Inferior parietal cortex (tissue), 1 donor: ENCODE measurements at regions not wholly inside any gene's neighbourhood (a gene's known extent, or its start where the extent isn't known, plus 50 kb on each side); places are given as distances from the start of the nearest gene placed in this dataset.

ENCODE experiments used
- DNase-seq: peaks from one replicate; pipeline ENCODE4 v3.0.0-alpha.2; 2016; ENCODE audit errors: extremely low spot score

DNA sequence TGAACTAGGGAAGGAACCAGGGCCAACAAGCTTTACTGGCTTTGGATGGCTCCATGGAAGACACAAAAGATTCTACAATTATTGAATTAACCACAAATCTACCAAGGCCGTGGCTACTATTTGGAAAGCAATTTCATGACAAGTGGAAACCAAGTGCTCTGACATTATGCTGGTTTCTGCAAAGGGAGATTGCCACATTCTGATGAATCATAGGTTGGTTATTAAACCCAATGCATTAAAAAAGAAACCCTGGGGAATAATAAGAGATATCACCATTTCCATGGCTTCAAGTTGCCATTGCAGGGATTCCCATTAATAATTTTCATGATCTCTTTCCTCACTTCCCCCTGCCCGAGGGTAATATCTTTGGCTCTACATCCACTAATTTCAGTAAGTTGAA, 359.2 kb upstream of the NCAM2 start:
- no peak for DNase-seq

DNA sequence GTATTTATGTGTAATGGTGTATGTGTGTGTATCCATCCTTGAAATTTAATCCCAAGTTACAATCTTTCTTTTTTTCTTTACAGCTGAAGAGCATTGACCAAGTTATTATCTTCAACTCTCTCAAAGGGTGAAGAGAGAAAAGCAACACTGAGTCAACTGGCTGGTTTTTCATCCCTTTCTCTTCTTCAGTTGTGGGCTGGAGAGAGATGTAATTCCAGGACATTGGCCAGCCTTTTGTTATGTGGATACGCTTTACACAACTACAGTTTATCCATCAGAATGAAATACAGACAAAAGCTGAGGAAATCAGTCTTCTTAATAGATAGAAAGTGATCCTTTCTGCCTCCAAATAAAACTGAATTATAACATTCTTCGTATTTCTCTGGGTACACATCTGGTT, 357.0 kb upstream of the NCAM2 start:
- DNase-seq: no peak

- DNase-seq: no peak
Measured at GRCh38 chr21:20642681-20643080, 355.5 kb upstream of the NCAM2 start.

- no peak for DNase-seq
Measured at GRCh38 chr21:20644552-20644951, 353.7 kb upstream of the NCAM2 start.

GRCh38 chr21:20645344-20645743, 352.9 kb upstream of the NCAM2 start:
- no peak for DNase-seq

DNA sequence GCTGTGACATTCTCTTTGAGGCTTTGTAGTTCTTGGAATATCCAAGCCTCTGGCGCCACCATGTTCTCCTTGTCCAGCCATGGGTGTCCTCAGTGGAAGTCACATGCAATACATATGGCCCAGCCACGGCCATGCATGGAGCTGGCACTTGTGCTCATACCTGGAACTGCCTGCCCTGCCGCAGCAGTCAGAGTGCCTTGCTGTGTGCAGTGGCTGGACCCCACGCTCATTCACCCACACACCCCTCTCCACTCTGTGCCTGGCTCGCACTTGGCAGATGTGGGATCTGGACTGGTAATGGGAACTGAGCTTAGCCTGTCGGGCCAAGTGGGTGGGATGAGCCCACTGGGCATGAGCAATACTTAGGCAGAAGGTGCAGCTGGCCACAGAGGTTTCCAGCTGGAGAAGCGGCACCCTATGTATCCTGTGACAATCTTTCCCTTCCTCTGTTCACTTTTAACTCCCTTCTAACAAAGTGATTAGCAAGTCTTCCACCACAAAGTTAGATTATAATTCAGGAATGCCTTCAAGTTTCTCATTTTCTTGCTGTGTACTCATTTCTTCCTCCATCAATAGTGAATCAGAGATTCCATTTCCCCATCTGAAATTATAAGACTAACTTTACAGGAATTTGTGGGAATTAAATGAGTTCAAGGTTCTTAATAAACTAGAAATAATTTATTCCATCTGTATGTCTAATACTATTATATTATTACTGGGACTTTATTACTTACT, 351.6 kb upstream of the NCAM2 start:
- DNase-seq: no peak

GRCh38 chr21:20647607-20648006, 350.6 kb upstream of the NCAM2 start:
- DNase-seq: no peak

GRCh38 chr21:20649231-20649630, 349.0 kb upstream of the NCAM2 start:
- no peak for DNase-seq

- DNase-seq: peak; percentile 36
Measured at GRCh38 chr21:20652846-20653245, 345.4 kb upstream of the NCAM2 start.

DNA sequence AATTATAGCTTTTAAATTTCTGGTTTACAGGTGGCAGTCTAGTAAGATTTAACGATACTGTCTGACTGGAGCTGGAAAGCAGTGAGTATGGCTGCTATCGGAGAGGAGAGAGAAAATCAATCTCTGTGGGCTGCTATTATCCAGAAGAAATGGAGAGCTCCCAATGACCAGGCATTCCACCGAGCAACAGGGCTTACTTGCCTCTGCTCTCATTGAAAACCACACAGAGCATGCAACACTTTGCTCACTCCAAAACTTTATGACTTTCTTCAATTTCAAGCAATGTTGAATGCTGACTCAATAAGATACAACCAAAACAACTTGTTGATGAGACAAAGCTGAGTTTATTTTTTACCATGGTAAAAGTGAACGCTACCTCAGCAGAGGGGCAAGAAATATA, 337.0 kb upstream of the NCAM2 start:
- DNase-seq: no peak

DNA sequence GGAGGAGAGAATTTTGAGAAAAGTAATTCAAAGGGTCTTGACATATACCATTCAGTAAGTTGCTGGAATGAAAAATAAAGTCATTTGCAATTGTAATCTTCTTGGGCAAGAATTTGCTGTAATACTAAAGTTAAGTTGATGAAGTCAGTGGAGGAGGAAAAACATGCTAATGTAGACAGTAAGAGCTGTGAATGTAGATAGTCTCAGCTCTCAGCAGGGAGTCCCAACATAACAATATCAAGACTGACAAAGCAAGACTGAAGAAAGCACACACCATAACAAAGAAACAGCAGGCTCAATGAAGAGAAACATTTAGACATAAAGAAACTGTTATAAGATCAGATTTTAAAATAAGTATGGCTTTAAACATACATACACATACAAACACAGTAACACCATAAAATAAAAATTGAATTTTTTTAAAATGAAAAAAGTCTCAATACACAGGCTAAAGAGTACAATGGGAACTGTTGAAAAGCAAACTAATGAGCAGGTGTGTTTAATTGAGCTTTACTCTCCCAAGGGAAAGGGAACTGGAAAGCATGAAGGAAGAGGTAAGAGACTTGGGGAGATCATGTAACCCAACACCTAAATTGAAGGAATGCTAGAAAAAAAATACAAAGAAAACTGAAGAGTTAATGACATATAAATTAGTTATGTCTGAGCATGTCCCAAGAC, 336.3 kb upstream of the NCAM2 start:
- no peak for DNase-seq

GRCh38 chr21:20662514-20662913, 335.7 kb upstream of the NCAM2 start:
- no peak for DNase-seq

DNA sequence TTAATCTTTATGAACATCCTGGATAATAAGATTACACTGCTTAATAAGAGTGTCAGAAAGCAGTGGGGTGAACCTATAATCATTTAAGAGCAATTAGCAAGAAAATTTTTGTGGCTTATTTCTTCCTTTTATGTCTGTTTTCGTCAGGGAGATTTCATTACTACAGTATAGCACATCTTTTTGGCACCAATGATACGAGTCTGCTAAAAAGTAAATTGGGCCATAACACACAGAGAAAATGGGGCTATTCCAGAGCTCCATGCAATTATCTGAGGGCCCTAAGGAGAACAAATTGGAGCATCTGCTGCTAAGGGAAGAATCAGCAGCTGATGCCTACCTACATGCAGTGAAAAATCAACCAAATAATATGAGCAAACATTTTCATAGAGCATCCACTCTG, 330.3 kb upstream of the NCAM2 start:
- DNase-seq: no peak

DNA sequence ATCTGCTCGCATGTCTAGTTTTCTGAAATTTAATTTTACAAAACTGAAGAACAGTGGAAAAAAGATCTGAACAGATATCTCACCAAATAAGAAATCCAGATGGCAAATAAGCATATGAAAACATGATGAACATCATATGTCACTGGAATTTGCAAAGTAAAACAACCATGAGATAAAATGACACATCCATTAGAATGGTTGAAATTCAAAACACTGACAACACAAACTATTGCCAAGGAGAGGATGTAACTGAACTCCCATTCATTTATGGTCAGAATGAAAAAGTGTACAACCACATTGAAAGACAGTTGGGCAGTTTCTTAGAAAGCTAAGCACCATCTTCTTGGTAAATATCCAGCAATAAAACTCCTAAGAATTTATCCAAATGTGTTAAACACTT, 312.7 kb upstream of the NCAM2 start:
- no peak for DNase-seq

DNA sequence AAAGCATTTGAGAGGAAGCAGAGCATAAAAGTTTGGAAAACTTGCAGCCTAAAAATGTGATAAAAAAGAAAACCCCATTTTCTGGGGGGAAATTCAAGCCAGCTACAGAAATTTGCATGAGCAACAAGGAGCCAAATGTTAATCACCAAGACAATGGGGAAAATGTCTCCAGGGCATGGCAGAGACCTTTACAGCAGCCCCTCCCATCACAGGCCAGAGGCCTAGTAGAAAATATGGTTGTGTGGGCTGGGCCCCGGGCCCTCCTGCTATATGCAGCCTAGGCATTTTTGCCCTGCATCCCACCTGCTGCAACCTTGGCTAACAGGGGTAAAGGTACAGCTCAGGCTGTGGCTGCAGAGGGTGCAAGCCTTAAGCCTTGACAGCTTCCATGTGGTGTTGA, 299.6 kb upstream of the NCAM2 start:
- no peak for DNase-seq

DNA sequence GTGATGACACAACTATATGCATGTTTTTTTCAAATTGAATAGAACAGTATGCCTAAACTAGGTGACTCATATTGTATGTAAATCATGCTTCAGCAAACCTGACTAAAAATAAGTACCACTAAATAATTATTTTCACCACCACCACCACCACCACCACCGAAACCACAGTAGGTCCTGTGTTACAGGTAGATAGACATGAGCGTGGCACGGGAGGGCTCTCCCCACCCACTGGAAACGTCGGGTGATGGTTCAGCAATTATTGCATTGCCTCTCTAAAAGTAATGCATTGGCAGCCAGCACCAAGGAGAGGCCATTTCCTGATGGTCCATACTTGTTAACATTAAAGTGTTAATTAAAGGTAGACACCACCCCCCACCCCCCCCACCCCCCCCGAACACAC, 297.0 kb upstream of the NCAM2 start:
- DNase-seq: no peak

- no peak for DNase-seq
Measured at GRCh38 chr21:20703112-20703767, 295.0 kb upstream of the NCAM2 start.

GRCh38 chr21:20720623-20721022, 277.6 kb upstream of the NCAM2 start:
- no peak for DNase-seq

DNA sequence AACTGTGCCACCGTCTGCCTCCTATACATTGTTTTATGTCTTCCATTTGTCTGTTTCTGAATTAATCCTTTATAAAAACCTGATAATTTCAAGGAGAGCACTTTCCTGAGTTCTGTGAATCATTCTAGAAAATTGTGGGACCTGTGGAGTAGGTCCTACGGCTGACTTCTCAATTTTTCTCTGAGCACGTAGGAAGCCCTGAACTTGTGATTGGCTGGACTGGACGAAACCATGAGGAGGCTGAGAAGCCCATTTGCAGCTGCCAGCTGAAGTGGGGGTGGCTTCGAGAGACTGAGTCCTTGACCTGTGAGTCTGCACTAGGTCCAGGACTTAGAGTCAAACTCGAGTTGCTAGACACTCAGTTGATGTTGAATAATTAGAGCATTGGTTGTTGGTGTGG, 277.1 kb upstream of the NCAM2 start:
- DNase-seq: no peak

DNA sequence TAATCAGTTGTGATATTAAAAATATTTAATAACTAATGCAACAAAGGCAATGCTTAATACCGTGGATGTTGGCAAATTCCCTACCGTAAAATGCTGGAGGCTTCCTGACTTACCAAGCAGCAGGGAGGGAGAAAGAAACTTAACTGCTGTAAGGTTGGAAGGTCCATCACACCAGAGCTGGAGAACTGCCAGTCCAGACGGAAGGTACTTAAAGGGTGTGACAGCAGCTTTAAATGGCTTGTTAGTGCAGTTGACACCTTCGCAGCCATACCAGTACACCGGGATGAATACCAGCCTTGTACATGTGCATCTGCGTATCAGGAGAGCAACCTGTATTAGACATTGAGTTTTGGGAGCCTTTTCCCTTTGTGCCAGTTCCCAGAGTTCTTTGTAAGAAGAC, 269.5 kb upstream of the NCAM2 start:
- DNase-seq: no peak

- no peak for DNase-seq
Measured at GRCh38 chr21:20729376-20729775, 268.8 kb upstream of the NCAM2 start.

DNA sequence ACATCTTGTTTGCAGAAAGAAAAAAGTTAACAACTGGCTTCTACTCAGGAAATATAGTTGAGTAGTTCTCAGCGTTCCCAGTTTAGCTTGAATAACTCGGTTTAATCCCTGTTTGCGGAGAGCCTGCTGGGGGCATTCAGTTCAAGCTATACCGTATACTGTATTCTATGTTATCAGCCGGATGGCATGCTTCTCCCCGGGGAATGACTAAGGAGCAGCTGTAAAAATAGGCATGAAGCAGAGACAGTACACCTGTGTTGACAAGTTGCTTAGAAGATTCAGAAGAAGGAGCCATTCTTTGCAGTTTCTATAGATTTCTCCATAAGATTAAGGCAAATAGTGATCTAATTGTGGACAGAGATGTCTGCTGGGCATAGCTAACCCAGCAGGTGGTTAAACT, 267.8 kb upstream of the NCAM2 start:
- DNase-seq: no peak

DNA sequence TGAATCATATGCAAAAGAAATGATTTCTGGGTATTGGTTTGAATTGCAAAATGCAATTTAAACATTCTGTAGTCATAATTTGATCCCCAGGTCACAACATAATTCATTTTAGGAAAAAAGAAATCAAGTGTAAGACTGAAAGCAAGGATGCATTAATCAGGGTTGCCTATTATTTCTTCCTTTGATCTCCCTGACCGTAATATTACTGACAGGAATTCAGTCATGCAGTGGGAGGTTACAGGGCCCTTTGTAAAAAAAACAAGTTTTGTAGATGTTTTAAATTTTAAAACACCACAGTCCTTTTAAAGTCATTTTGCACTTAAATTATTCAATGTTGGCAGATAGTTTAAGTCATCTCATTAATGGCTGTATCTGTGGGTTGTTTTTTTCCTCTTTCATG, 263.0 kb upstream of the NCAM2 start:
- no peak for DNase-seq
